ENCODE measurements at regions not wholly inside any gene's neighbourhood (a gene's known extent, or its start where the extent isn't known, plus 50 kb on each side); places are given as distances from the start of the nearest gene placed in this dataset.

DNA sequence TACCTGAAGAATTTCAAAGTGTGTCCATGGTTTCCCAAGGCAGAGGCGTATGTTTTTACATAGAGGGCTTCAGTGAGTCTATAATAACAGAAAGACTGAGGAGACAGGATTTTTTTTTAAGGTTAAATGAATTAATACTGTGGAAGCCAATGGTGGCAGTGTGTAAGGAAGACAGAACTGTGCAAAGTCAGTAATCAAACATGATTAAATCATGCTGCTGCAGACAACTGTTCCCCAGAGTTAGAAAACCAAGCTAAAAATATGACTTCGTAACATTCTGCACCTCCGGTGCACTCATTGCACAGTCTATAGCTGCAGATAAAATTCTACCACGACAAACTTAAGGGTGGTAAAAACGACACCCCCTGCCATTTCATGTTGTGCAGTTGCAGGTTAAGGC is 309.6 kb upstream of the TRIB2 start:
- Histone ChIP-seq H3K27me3 (ENCODE audit: control insufficient read depth in 3 of 3, insufficient read depth in 3 of 3, low read length in 3 of 3) (no peaks in the 10 kb centered on the region), H3K9ac (ENCODE audit: low read depth in 1 of 3, low read length in 3 of 3) (no peak overlapping the region), H3K9me3 (ENCODE audit: control insufficient read depth in 3 of 3, low read length in 3 of 3) (peaks cover 0 to 4% (median 4%) of the 10 kb centered on the region in 3 donors), H3K4me1 (ENCODE audit: control insufficient read depth in 3 of 3, insufficient read depth in 3 of 3, low read length in 3 of 3) (no peaks in the 10 kb centered on the region), H3K4me3 (ENCODE audit: low read length in 3 of 3) (no peak overlapping the region), H3K27ac (ENCODE audit: low read depth, low read length) (no peak overlapping the region), H3K36me3 (ENCODE audit: control insufficient read depth in 3 of 3, insufficient read depth in 3 of 3, low read length in 3 of 3) (no peaks in the 10 kb centered on the region)

DNA sequence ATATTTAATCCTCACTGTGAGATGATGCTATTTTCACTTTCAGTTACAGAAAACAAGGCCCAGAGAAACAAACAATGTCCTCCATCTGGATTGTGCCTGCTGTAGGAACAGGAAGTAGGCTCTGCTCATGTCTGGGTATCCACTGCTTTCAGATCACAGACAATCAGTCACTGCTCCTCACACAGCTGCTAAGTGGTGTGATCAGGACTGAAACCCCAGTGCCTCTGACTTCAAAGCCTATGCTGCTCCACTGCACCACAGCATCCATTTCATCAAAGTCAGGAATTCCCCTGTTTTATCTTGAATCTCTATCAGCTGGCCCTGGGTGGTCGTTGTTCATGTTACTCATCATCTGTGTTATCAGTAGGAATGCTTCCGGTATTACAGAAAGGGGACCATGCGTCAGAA is 303.8 kb upstream of the TRIB2 start:
- Histone ChIP-seq H3K9ac (ENCODE audit: low read depth in 1 of 3, low read length in 3 of 3) (no peak overlapping the region), H3K27ac (ENCODE audit: low read depth, low read length) (no peak overlapping the region), H3K9me3 (ENCODE audit: control insufficient read depth in 3 of 3, low read length in 3 of 3) (peaks cover 0 to 4% (median 4%) of the 10 kb centered on the region in 3 donors), H3K4me1 (ENCODE audit: control insufficient read depth in 3 of 3, insufficient read depth in 3 of 3, low read length in 3 of 3) (no peaks in the 10 kb centered on the region), H3K36me3 (ENCODE audit: control insufficient read depth in 3 of 3, insufficient read depth in 3 of 3, low read length in 3 of 3) (no peaks in the 10 kb centered on the region), H3K4me3 (ENCODE audit: low read length in 3 of 3) (no peak overlapping the region), H3K27me3 (ENCODE audit: control insufficient read depth in 3 of 3, insufficient read depth in 3 of 3, low read length in 3 of 3) (no peaks in the 10 kb centered on the region)

DNA sequence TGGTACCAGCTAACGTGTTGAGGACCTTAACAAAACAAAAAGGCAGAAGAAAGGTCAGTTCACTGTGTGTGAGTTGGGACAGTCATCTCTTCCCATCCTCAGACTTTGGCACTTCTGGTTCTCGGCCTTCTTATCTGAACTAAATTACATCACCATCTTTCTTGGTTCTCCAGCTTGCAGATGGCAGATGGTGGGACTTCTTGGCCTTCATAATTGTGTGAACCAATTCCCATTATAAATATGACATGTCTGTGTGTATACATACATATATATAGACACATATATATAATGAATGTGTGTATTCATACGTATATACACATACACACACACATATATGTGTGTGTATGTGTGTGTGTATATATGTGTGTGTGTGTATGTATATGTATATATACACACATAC is 301.2 kb upstream of the TRIB2 start:
- Histone ChIP-seq H3K27ac (ENCODE audit: low read depth, low read length) (no peak overlapping the region), H3K9ac (ENCODE audit: low read depth in 1 of 3, low read length in 3 of 3) (no peak overlapping the region), H3K36me3 (ENCODE audit: control insufficient read depth in 3 of 3, insufficient read depth in 3 of 3, low read length in 3 of 3) (no peaks in the 10 kb centered on the region), H3K4me1 (ENCODE audit: control insufficient read depth in 3 of 3, insufficient read depth in 3 of 3, low read length in 3 of 3) (no peaks in the 10 kb centered on the region), H3K27me3 (ENCODE audit: control insufficient read depth in 3 of 3, insufficient read depth in 3 of 3, low read length in 3 of 3) (no peaks in the 10 kb centered on the region), H3K4me3 (ENCODE audit: low read length in 3 of 3) (no peak overlapping the region), H3K9me3 (ENCODE audit: control insufficient read depth in 3 of 3, low read length in 3 of 3) (peaks cover 0 to 4% (median 4%) of the 10 kb centered on the region in 3 donors)

DNA sequence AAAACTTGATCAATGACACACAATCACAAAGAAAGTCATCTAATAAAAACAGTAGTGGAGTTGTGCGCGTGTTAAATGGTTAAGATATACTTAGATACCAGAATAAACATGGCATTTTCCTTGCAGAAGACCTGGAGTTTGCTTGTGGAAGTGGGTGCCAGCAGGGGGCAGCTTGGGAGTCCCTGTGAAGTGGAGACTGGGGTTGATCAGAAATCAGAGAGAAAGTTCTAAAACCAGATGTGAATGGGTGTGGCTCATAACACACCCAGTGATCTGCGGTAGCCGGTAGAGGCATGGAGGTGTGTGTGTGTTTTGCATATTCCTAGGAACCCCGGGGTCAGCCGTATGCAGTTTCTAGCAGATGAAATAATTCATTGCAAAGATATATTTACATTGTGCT is 300.1 kb upstream of the TRIB2 start:
- Histone ChIP-seq H3K9me3 (ENCODE audit: control insufficient read depth in 3 of 3, low read length in 3 of 3) (peaks cover 0 to 2% (median under 1%) of the 10 kb centered on the region in 3 donors), H3K9ac (ENCODE audit: low read depth in 1 of 3, low read length in 3 of 3) (no peak overlapping the region), H3K27me3 (ENCODE audit: control insufficient read depth in 3 of 3, insufficient read depth in 3 of 3, low read length in 3 of 3) (no peaks in the 10 kb centered on the region), H3K4me3 (ENCODE audit: low read length in 3 of 3) (no peak overlapping the region), H3K36me3 (ENCODE audit: control insufficient read depth in 3 of 3, insufficient read depth in 3 of 3, low read length in 3 of 3) (no peaks in the 10 kb centered on the region), H3K27ac (ENCODE audit: low read depth, low read length) (no peak overlapping the region), H3K4me1 (ENCODE audit: control insufficient read depth in 3 of 3, insufficient read depth in 3 of 3, low read length in 3 of 3) (no peaks in the 10 kb centered on the region)

DNA sequence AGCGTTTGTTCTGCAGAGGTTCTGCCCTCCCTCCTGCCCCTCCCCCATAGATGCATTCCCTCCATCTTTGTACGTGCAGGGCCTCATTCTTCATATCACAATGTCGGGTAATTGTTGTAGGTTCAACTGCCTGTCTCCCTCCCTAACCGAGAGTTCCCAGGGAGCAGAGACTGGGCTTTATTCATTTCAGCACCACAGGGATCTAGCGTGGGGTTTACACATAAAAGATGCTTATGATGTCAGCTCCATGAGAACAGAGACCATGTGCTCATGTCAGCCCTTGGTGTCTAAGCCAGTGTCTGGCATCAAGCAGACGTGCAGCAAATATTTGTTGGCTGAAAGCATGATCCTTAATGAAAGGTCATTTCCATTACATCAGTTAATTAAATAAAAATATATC is 298.9 kb upstream of the TRIB2 start:
- no peak overlapping the region for H3K4me3 ChIP-seq (ENCODE audit: low read length in 3 of 3)
- H3K9me3 ChIP-seq (ENCODE audit: control insufficient read depth in 3 of 3, low read length in 3 of 3): no peaks in the 10 kb centered on the region
- H3K27me3 ChIP-seq (ENCODE audit: control insufficient read depth in 3 of 3, insufficient read depth in 3 of 3, low read length in 3 of 3): no peaks in the 10 kb centered on the region
- H3K36me3 ChIP-seq (ENCODE audit: control insufficient read depth in 3 of 3, insufficient read depth in 3 of 3, low read length in 3 of 3): no peaks in the 10 kb centered on the region
- no peak overlapping the region for H3K27ac ChIP-seq (ENCODE audit: low read depth, low read length)
- H3K4me1 ChIP-seq (ENCODE audit: control insufficient read depth in 3 of 3, insufficient read depth in 3 of 3, low read length in 3 of 3): no peaks in the 10 kb centered on the region
- H3K9ac ChIP-seq (ENCODE audit: low read depth in 1 of 3, low read length in 3 of 3): no peak overlapping the region

DNA sequence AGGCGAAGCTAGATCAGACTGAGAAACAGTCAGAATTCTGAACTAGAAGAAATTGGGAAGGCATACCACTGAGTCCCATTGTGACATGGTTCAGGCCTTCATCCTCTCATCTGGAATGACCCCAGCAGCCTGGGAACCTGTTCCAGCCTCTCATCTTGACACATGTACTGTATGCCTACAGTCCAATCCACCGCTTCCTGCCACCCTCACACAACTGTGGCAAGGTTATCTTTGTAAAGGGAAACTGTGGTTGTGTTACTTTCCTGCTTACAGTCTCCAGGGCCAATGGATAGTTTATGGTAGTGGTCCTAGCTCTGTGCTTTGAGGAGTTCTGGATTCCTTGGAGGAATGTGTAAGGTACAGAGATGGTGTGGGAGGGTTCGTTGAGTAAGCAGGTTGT is 296.9 kb upstream of the TRIB2 start:
- no peaks in the 10 kb centered on the region for H3K27me3 ChIP-seq (ENCODE audit: control insufficient read depth in 3 of 3, insufficient read depth in 3 of 3, low read length in 3 of 3)
- no peak overlapping the region for H3K9ac ChIP-seq (ENCODE audit: low read depth in 1 of 3, low read length in 3 of 3)
- H3K4me3 ChIP-seq (ENCODE audit: low read length in 3 of 3): no peak overlapping the region
- H3K27ac ChIP-seq (ENCODE audit: low read depth, low read length): no peak overlapping the region
- H3K36me3 ChIP-seq (ENCODE audit: control insufficient read depth in 3 of 3, insufficient read depth in 3 of 3, low read length in 3 of 3): no peaks in the 10 kb centered on the region
- H3K4me1 ChIP-seq (ENCODE audit: control insufficient read depth in 3 of 3, insufficient read depth in 3 of 3, low read length in 3 of 3): no peaks in the 10 kb centered on the region
- no peaks in the 10 kb centered on the region for H3K9me3 ChIP-seq (ENCODE audit: control insufficient read depth in 3 of 3, low read length in 3 of 3)

DNA sequence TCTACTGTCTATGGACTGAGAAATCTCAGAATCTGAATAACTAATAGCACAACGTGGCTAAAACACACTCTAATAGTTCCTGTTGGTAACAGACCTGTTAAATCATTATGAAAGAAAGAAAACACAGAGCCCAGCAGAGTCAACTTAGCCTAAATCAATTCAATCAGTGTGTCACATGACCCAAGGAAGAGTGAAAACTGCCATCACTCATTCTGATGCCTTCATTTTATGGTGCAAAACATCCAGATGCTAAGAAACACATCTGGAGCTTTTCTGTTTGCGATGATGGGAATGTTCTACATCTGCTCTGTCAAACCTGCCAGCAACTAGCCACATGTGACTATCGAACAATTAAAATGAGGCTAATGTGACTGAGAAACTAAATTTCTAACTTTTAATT is 295.7 kb upstream of the TRIB2 start:
- Histone ChIP-seq H3K9ac (ENCODE audit: low read depth in 1 of 3, low read length in 3 of 3) (no peak overlapping the region), H3K4me3 (ENCODE audit: low read length in 3 of 3) (no peak overlapping the region), H3K36me3 (ENCODE audit: control insufficient read depth in 3 of 3, insufficient read depth in 3 of 3, low read length in 3 of 3) (no peaks in the 10 kb centered on the region), H3K27ac (ENCODE audit: low read depth, low read length) (no peak overlapping the region), H3K4me1 (ENCODE audit: control insufficient read depth in 3 of 3, insufficient read depth in 3 of 3, low read length in 3 of 3) (no peaks in the 10 kb centered on the region), H3K9me3 (ENCODE audit: control insufficient read depth in 3 of 3, low read length in 3 of 3) (no peaks in the 10 kb centered on the region), H3K27me3 (ENCODE audit: control insufficient read depth in 3 of 3, insufficient read depth in 3 of 3, low read length in 3 of 3) (no peaks in the 10 kb centered on the region)

DNA sequence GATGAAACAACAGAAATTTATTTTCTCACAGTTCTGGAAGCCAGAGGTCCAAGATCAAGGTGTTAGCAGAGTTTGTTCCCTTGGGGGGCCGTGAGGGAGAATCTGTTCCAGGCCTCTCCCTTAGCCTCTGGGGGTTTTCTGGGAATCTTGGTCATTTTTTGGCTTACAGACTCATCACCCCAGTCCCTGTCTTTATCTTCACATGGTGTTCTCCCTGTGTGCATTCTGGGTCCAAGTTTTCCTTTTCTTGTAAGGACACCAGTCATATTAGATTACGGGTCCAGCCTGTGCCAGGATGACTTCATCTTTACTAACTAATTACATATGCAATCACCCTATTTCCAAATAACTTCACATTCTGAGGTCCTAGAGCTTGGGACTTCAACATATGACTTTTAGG is 292.5 kb upstream of the TRIB2 start:
- Histone ChIP-seq H3K9ac (ENCODE audit: low read depth in 1 of 3, low read length in 3 of 3) (no peak overlapping the region), H3K27ac (ENCODE audit: low read depth, low read length) (no peak overlapping the region), H3K4me3 (ENCODE audit: low read length in 3 of 3) (no peak overlapping the region), H3K27me3 (ENCODE audit: control insufficient read depth in 3 of 3, insufficient read depth in 3 of 3, low read length in 3 of 3) (no peaks in the 10 kb centered on the region), H3K4me1 (ENCODE audit: control insufficient read depth in 3 of 3, insufficient read depth in 3 of 3, low read length in 3 of 3) (no peaks in the 10 kb centered on the region), H3K36me3 (ENCODE audit: control insufficient read depth in 3 of 3, insufficient read depth in 3 of 3, low read length in 3 of 3) (no peaks in the 10 kb centered on the region), H3K9me3 (ENCODE audit: control insufficient read depth in 3 of 3, low read length in 3 of 3) (no peaks in the 10 kb centered on the region)

DNA sequence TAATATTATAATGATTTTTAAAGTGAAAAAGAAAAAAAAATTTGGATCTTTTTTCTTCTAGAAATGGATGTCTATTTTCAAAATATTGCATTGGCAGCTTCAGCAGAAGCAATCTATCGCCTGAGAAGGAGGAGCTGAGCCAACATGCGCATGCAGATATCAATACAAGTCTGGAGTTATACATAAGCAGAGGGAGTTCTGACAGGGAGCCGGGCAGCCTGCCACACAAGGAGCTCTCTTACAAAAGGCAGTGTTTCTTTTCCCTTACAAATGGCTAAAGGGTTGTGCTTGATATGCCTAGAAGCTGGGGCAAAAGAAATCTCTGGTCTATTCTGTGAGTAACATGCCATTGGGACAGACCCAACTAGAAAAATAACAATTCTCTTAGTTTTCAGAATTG is 291.9 kb upstream of the TRIB2 start:
- H3K9ac ChIP-seq (ENCODE audit: low read depth in 1 of 3, low read length in 3 of 3): no peak overlapping the region
- H3K4me3 ChIP-seq (ENCODE audit: low read length in 3 of 3): no peak overlapping the region
- H3K36me3 ChIP-seq (ENCODE audit: control insufficient read depth in 3 of 3, insufficient read depth in 3 of 3, low read length in 3 of 3): no peaks in the 10 kb centered on the region
- H3K9me3 ChIP-seq (ENCODE audit: control insufficient read depth in 3 of 3, low read length in 3 of 3): no peaks in the 10 kb centered on the region
- H3K27me3 ChIP-seq (ENCODE audit: control insufficient read depth in 3 of 3, insufficient read depth in 3 of 3, low read length in 3 of 3): no peaks in the 10 kb centered on the region
- no peaks in the 10 kb centered on the region for H3K4me1 ChIP-seq (ENCODE audit: control insufficient read depth in 3 of 3, insufficient read depth in 3 of 3, low read length in 3 of 3)
- no peak overlapping the region for H3K27ac ChIP-seq (ENCODE audit: low read depth, low read length)

DNA sequence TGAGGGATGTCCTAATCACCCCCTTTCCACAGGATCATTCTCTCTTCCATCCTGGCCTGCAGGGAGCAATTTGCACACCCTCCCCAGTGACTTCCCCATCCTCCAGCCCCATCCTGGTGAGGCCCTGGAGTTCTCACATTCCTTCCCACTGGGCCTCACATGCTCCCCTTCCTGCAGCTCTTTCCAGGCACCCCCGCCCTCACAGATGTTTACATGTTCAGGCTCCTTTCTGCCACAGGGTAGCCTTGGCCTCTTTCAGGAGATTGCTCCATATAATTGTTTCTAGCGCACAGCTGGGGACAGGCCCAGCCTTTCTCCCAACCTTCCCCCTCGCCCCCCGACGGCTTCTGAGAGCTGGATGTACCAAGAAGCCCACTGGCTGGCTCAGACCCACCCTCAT is 288.4 kb upstream of the TRIB2 start:
- Histone ChIP-seq H3K4me3 (ENCODE audit: low read length in 3 of 3) (no peak overlapping the region), H3K27me3 (ENCODE audit: control insufficient read depth in 3 of 3, insufficient read depth in 3 of 3, low read length in 3 of 3) (no peaks in the 10 kb centered on the region), H3K36me3 (ENCODE audit: control insufficient read depth in 3 of 3, insufficient read depth in 3 of 3, low read length in 3 of 3) (no peaks in the 10 kb centered on the region), H3K9me3 (ENCODE audit: control insufficient read depth in 3 of 3, low read length in 3 of 3) (no peaks in the 10 kb centered on the region), H3K27ac (ENCODE audit: low read depth, low read length) (no peak overlapping the region), H3K4me1 (ENCODE audit: control insufficient read depth in 3 of 3, insufficient read depth in 3 of 3, low read length in 3 of 3) (no peaks in the 10 kb centered on the region), H3K9ac (ENCODE audit: low read depth in 1 of 3, low read length in 3 of 3) (no peak overlapping the region)

DNA sequence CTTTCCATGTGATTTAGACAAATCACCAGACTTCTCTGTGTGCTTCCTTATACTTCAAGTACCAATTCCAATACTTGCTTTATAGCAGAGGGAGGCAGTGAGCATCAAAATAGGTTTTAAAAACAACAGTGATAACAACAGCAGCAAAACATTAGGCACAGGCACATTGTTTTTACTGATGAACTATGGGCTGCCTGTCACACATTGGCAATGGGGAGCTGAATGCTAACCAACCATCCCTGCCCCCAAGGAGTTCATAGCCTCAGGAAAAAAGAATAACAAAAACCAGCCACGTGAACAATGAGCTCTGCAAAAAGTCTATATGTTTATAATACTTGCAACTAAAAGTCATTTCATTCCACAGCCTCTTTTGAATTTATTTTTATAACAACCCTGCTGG is 287.9 kb upstream of the TRIB2 start:
- no peak overlapping the region for H3K27ac ChIP-seq (ENCODE audit: low read depth, low read length)
- H3K36me3 ChIP-seq (ENCODE audit: control insufficient read depth in 3 of 3, insufficient read depth in 3 of 3, low read length in 3 of 3): no peaks in the 10 kb centered on the region
- no peaks in the 10 kb centered on the region for H3K9me3 ChIP-seq (ENCODE audit: control insufficient read depth in 3 of 3, low read length in 3 of 3)
- H3K4me1 ChIP-seq (ENCODE audit: control insufficient read depth in 3 of 3, insufficient read depth in 3 of 3, low read length in 3 of 3): no peaks in the 10 kb centered on the region
- H3K27me3 ChIP-seq (ENCODE audit: control insufficient read depth in 3 of 3, insufficient read depth in 3 of 3, low read length in 3 of 3): no peaks in the 10 kb centered on the region
- no peak overlapping the region for H3K4me3 ChIP-seq (ENCODE audit: low read length in 3 of 3)
- no peak overlapping the region for H3K9ac ChIP-seq (ENCODE audit: low read depth in 1 of 3, low read length in 3 of 3)

Measured in skeletal muscle tissue (tissue), 3 donors.